Psoas muscle (tissue), 7 donors: ENCODE measurements at regions not wholly inside any gene's neighbourhood (a gene's known extent, or its start where the extent isn't known, plus 50 kb on each side); places are given as distances from the start of the nearest gene placed in this dataset.
"Not testable (repeated sequence)": the region's sequence is repeated elsewhere in the genome, so short reads cannot be mapped to it uniquely, and the experiment has no call there.

Experiments
- ATAC-seq, 4 donors: fragments of 200-7000 bp; cut with Tn5 transposase; one replicate each; pipeline ENCODE4 v1.9.1; 2020; ENCODE audit warnings: moderate library complexity in 3 of 4, mild to moderate bottlenecking in 2 of 4
- DNase-seq, 2 donors: peaks; one replicate each; pipeline ENCODE4 v3.0.0-alpha.2; 2020
- H3K27ac ChIP-seq: fragments of 200-600 bp; one replicate; pipeline ENCODE4 v1.8.0; 2022
- H3K27me3 ChIP-seq, 3 donors: fragments of 200-600 bp in 1 of 3; one replicate each; pipeline versions ENCODE4 v1.6.1 to v1.8.0; 2013 to 2022; ENCODE audit warnings: low read length in 2 of 3, mild to moderate bottlenecking in 2 of 3, moderate library complexity in 1 of 3; ENCODE audit not compliant: insufficient read depth in 3 of 3
- H3K36me3 ChIP-seq, 2 donors: fragments of 200-600 bp in 1 of 2; one replicate each; pipeline versions ENCODE4 v1.6.1 to v1.8.0; 2013 to 2022; ENCODE audit warnings: low read depth in 1 of 2, mild to moderate bottlenecking in 1 of 2, moderate library complexity in 1 of 2; ENCODE audit not compliant: insufficient read depth in 1 of 2
- H3K4me1 ChIP-seq: fragments of 200-600 bp; one replicate; pipeline ENCODE4 v1.8.0; 2022
- H3K4me3 ChIP-seq: fragments of 200-600 bp; one replicate; pipeline ENCODE4 v1.8.0; 2022; ENCODE audit warnings: mild to moderate bottlenecking
- H3K9me3 ChIP-seq: fragments of 200-600 bp; one replicate; pipeline ENCODE4 v1.8.0; 2022
- WGBS, 3 donors: extraction: QIAGEN DNeasy Blood & Tissue Kit; methylation state at CpG; one replicate each; pipeline versions ENCODE4 v1.1.6 to v1.1.7; 2013; 5-methylcytosine and 5-hydroxymethylcytosine counted together
- intact Hi-C, 2 donors: fragments of 100-400 bp; cut with DNase I; formaldehyde crosslinking; loops; one replicate each; pipeline versions ENCODE4 v1.11.0 to v1.14.2; 2022
- TF ChIP-seq, protein P1 (sequence below): fragments of 200-600 bp; IDR thresholded peaks from one replicate; pipeline ENCODE4 v1.8.0; 2022; ENCODE audit warnings: antibody characterized with exemption
- donor health status: healthy with polysubstance abuse.
- donor health status: DM: no; HTN: no; CAD: no; lungs with moderate emphysema.
- donor health status: Bipolar disorder and iron deficiency.
- donor health status: healthy.
- donor health status: DM: yes; HTN: yes; CAD: no.
- donor health status: DM: no; HTN: no; CAD: no.
- donor health status: DM: yes; HTN: yes; CAD: no.

DNA sequence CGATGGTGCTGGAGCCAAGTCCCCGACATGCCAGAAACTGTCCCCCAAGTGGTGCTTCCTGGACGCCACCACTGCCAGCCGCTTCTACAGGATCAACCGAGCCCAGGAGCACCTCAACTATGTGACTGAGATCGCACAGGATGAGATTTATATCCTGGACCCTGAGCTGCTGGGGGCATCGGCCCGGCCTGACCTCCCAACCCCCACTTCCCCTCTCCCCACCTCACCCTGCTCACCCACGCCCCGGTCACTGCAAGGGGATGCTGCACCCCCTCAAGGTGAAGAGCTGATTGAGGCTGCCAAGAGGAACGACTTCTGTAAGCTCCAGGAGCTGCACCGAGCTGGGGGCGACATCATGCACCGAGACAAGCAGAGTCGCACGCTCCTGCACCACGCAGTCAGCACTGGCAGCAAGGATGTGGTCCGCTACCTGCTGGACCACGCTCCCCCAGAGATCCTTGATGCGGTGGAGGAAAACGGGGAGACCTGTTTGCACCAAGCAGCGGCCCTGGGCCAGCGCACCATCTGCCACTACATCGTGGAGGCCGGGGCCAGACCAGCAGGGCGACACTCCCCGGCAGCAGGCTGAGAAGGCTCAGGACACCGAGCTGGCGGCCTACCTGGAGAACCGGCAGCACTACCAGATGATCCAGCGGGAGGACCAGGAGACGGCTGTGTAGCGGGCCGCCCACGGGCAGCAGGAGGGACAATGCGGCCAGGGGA lies 91.0 kb downstream of the LACC1 start:
- H3K4me1 ChIP-seq, intact Hi-C loops, ATAC-seq, H3K27me3 ChIP-seq, H3K27ac ChIP-seq, DNase-seq, H3K9me3 ChIP-seq, H3K36me3 ChIP-seq, H3K4me3 ChIP-seq: not testable (repeated sequence)
- 94 to 96% (median 95%) methylated on average over 27 to 34 of the region's 36 CpGs for WGBS, 3 donors

DNA sequence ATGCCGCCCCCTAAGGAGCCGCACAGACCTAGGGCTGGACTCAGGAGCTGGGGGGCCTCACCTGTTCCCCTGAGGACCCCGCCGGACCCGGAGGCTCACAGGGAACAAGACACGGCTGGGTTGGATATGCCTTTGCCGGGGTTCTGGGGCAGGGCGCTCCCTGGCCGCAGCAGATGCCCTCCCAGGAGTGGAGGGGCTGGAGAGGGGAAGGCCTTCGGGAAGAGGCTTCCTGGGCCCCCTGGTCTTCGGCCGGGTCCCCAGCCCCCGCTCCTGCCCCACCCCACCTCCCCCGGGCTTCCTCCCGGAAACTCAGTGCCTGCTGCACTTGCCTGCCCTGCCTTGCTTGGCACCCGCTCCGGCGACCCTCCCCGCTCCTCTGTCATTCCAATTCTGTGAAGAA lies 91.6 kb downstream of the LACC1 start:
- H3K36me3 ChIP-seq, H3K4me3 ChIP-seq, ATAC-seq, H3K27me3 ChIP-seq, intact Hi-C loops, DNase-seq, H3K27ac ChIP-seq, H3K4me1 ChIP-seq, H3K9me3 ChIP-seq: not testable (repeated sequence)
- 94 to 97% (median 94%) methylated on average over 7 to 12 of the region's 19 CpGs for WGBS, 3 donors

DNA sequence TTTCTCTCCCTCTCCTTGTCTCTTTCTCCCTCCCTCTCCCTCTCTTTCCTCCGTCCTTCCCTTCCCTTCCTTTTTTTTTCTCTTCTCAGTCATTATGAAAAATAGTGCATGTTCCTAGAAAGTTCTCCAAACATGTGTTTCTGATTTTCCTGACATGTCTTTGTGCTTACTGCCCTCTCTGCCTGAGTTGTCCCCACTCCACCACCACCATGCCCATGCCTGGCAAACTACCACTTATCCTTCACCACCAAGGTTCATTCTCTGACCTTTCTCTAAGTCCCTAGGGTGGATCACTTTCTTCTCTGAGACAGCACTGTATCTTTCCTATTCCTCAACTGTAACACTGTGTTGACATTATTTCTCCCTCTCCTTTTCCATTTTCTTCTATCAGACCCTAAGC lies 98.2 kb downstream of the LACC1 start:
- H3K36me3 ChIP-seq: no peaks in the 10 kb centered on the region
- no peak overlapping the region for H3K4me3 ChIP-seq
- TF ChIP-seq, protein P1, sequence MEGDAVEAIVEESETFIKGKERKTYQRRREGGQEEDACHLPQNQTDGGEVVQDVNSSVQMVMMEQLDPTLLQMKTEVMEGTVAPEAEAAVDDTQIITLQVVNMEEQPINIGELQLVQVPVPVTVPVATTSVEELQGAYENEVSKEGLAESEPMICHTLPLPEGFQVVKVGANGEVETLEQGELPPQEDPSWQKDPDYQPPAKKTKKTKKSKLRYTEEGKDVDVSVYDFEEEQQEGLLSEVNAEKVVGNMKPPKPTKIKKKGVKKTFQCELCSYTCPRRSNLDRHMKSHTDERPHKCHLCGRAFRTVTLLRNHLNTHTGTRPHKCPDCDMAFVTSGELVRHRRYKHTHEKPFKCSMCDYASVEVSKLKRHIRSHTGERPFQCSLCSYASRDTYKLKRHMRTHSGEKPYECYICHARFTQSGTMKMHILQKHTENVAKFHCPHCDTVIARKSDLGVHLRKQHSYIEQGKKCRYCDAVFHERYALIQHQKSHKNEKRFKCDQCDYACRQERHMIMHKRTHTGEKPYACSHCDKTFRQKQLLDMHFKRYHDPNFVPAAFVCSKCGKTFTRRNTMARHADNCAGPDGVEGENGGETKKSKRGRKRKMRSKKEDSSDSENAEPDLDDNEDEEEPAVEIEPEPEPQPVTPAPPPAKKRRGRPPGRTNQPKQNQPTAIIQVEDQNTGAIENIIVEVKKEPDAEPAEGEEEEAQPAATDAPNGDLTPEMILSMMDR: no peak
- H3K27me3 ChIP-seq: no peaks in the 10 kb centered on the region
- intact Hi-C loops: no loop called here
- H3K4me1 ChIP-seq: peaks cover 15% of the 10 kb centered on the region
- no peak overlapping the region for H3K27ac ChIP-seq
- 63% methylated on average over 1 of the region's 1 CpG; no CpG with 5 or more reads in 2 of the 3 donors for WGBS, 3 donors
- DNase-seq: no peak
- ATAC-seq: no peak
- no peaks in the 10 kb centered on the region for H3K9me3 ChIP-seq

DNA sequence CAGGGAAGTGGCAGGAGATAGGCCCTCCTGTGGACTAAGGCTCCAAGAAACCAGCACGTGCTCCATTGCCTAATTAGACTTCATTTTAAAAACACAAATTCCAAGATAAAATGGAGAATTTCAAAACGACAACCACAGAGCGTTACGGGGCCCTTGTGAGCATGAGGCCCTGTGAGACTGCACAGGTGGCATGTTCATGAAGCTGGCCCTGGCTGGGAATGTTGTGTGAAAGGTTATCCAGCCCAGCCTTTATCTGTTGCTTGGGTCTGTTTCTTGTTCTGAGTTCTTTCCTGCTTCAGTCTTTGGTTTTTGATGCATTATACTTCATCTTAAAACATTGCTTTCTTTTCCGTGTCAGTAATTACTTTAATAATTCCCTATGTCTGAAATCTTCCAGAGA lies 99.0 kb downstream of the LACC1 start:
- Histone ChIP-seq H3K4me1 (peaks cover 15% of the 10 kb centered on the region), H3K27me3 (no peaks in the 10 kb centered on the region), H3K27ac (no peak overlapping the region), H3K36me3 (no peaks in the 10 kb centered on the region), H3K4me3 (no peak overlapping the region), H3K9me3 (no peaks in the 10 kb centered on the region)
- ATAC-seq (peak in 3 of 4 donors; percentile 57 to 72 (median 57)), DNase-seq (no peak)
- intact Hi-C loops: no loop called here
- TF ChIP-seq, protein P1: no peak
- 54 to 80% (median 55%) methylated on average over 5 of the region's 5 CpGs for WGBS, 3 donors

DNA sequence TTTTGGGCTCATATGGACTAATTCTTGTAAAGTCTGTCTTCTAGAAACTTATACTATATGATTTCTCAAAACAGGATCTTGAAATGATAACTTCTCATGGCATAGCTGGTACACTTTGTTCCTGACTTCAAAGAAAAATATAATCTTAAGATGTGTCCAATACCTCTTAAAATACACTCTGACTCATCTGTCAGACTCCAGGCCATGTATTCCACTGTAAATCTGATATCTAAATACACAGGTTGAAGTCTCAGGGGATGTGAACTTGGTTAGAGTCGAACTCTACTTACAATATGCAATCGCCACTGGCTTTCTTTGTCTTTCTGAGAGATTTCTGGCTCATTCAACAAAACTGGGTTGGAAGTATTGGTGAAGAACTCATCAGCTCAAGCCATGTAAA lies 99.8 kb downstream of the LACC1 start:
- ATAC-seq (peak; percentile 69 to 95 (median 88)), DNase-seq (no peak)
- peaks cover 15% of the 10 kb centered on the region for H3K4me1 ChIP-seq
- H3K4me3 ChIP-seq: no peak overlapping the region
- no peaks in the 10 kb centered on the region for H3K36me3 ChIP-seq
- TF ChIP-seq, protein P1: no peak
- intact Hi-C loops: no loop called here
- no peaks in the 10 kb centered on the region for H3K27me3 ChIP-seq
- H3K27ac ChIP-seq: no peak overlapping the region
- 29 to 64% (median 31%) methylated on average over 2 of the region's 2 CpGs for WGBS, 3 donors
- H3K9me3 ChIP-seq: no peaks in the 10 kb centered on the region

DNA sequence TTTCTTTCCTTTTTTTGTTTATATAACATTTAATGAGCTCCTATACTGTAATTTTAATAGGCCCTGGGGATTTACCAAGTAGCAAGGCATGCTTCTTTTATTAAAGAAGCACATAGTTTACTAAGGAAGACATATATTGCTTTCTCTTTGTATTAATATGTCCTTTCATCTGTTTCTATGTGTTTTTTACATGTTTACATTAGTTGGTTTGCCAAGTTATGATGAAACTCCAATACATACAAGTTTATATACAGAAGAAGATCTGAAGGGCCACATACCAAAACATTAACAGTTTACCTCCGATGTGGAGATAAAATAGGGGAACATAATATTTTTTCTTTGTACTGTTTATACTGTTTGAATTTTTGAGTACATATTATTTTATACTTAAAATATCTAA lies 100.9 kb downstream of the LACC1 start:
- ATAC-seq: no peak
- Histone ChIP-seq H3K27ac (no peak overlapping the region), H3K27me3 (no peaks in the 10 kb centered on the region), H3K9me3 (no peaks in the 10 kb centered on the region), H3K4me3 (no peak overlapping the region), H3K4me1 (peaks cover 15% of the 10 kb centered on the region), H3K36me3 (no peaks in the 10 kb centered on the region)
- TF ChIP-seq, protein P1: no peak
- intact Hi-C loops: no loop called here
- no peak for DNase-seq
- WGBS, 3 donors: 92 to 98% (median 95%) methylated on average over 1 of the region's 1 CpG
